Coronary artery (tissue), 2 donors: ENCODE measurements at regions not wholly inside any gene's neighbourhood (a gene's known extent, or its start where the extent isn't known, plus 50 kb on each side); places are given as distances from the start of the nearest gene placed in this dataset.

Experiments used
- DNase-seq: peaks from one replicate; pipeline ENCODE4 v3.0.0-alpha.2; 2017; ENCODE audit warnings: low spot score
- H3K27ac ChIP-seq, 2 donors: fragments of 200-600 bp; sonication (generic); one replicate each; pipeline ENCODE4 v1.5.1; 2016 to 2019
- H3K4me3 ChIP-seq: fragments of 200-600 bp; sonication (generic); 2 replicates; pipeline ENCODE4 v1.5.1; 2016; ENCODE audit warnings: mild to moderate bottlenecking, moderate library complexity
- TF ChIP-seq, protein P1 (sequence below): fragments of 200-600 bp; sonication (generic); IDR thresholded peaks from one replicate; pipeline ENCODE4 v1.5.1; 2019; ENCODE audit warnings: antibody characterized with exemption

DNA sequence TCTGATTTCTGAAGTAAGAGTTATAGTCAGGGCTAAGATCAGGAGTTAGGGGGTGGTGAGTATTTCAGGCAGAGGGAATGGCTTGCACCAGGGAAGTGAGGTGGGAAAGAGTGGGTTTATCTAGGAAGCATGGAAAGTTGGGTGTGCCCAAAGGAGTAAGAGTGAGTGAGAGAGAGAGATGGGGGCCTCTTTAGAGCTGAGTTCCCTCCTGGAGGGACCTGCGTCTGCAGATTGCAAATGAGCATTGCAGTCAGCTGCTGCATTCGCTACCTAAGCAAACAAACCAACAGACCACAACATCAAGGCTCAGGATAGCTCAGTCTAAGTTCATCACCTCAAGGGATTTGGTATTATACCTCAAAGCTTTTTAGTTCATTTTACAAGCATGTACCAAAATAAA is 405.8 kb downstream of the FGF9 start:
- no peak for DNase-seq
- no peak overlapping the region for H3K4me3 ChIP-seq
- H3K27ac ChIP-seq, result no peak overlapping the region
- TF ChIP-seq, protein P1, sequence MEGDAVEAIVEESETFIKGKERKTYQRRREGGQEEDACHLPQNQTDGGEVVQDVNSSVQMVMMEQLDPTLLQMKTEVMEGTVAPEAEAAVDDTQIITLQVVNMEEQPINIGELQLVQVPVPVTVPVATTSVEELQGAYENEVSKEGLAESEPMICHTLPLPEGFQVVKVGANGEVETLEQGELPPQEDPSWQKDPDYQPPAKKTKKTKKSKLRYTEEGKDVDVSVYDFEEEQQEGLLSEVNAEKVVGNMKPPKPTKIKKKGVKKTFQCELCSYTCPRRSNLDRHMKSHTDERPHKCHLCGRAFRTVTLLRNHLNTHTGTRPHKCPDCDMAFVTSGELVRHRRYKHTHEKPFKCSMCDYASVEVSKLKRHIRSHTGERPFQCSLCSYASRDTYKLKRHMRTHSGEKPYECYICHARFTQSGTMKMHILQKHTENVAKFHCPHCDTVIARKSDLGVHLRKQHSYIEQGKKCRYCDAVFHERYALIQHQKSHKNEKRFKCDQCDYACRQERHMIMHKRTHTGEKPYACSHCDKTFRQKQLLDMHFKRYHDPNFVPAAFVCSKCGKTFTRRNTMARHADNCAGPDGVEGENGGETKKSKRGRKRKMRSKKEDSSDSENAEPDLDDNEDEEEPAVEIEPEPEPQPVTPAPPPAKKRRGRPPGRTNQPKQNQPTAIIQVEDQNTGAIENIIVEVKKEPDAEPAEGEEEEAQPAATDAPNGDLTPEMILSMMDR, result no peak

DNA sequence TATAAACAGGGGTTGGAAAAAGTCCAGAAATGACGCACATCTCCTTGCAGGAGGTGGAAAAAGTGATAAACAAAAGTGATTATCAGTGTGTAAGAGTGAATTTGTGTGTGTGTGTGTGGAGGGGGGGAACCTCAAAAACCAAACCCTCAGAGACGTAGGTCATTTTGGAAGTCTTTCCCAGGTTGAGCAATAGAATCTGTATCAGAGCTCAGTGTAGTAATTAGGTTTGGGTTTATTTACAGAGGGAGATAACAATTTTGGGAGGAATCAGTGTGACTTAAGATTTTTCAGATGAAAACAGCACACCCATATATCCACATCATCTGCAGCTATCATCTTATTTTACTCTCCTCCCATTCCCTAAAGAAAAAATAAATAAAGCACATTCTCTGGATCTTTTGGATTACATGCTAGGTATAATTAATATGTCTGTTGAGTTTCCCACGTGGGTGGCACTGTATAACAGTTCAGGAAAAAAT is 406.4 kb downstream of the FGF9 start:
- TF ChIP-seq, protein P1, result no peak
- Histone ChIP-seq H3K27ac (no peak overlapping the region), H3K4me3 (no peak overlapping the region)
- no peak for DNase-seq

DNA sequence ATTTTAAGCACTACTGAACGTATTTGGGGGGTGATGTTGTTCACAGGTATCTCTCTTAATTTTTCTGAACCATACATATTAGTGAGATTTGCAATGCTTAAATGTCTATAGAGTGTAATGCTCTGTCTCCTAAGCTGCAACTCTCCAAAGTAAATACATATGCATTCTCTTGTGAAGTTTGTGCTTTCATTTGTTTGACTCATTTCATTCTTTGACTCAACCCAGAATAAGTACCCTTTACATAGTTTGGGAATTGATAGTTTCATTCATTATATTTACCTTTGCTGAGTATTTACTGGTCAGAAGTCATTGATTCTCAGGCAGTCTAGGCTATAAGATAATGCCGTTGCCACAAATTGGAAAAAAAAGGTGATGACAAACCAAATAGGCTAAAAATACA is 406.9 kb downstream of the FGF9 start:
- no peak for DNase-seq
- TF ChIP-seq, protein P1, result no peak
- Histone ChIP-seq H3K27ac (no peak overlapping the region), H3K4me3 (no peak overlapping the region)

DNA sequence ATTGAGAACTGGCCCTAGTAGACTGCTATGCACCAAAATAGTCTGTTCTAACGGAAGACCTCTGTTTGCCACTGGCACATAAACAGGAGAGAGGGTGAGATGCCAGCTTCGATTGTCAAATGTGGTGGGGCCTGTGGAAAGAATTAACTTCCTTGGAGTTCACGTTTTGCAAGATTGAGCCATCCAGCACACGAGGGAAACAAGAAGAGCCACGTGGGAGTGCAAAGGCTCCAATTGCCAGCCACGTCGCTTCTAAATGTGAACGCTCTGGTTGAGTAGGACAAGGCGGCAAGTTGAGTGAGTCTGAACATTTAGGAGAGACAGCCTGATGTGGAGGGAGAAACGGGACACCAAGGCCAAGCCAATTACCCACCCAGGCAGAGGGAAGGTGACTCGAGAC is 409.1 kb downstream of the FGF9 start:
- Histone ChIP-seq H3K4me3 (no peak overlapping the region), H3K27ac (no peak overlapping the region)
- TF ChIP-seq, protein P1, result no peak
- no peak for DNase-seq

DNA sequence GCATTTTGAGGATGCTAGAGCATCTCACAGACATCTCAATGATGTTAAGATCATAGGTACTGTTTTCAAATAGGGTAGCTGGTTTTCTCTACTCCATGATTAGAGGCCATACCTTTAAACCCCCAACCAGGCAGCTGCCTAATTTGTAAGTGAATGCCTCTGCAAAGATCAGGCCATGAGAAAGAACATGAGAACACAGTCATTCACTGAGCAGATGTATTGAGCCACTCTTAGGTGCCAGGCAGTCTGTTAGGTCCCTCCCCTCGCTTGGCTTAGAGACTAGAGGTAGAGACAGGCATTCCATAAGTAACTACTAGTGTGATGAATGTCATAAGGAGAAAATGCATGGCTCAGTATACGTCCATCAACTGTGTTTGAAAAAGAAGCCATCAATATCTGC is 410.0 kb downstream of the FGF9 start:
- DNase-seq, result no peak
- TF ChIP-seq, protein P1, result no peak
- Histone ChIP-seq H3K4me3 (no peak overlapping the region), H3K27ac (no peak overlapping the region)

DNA sequence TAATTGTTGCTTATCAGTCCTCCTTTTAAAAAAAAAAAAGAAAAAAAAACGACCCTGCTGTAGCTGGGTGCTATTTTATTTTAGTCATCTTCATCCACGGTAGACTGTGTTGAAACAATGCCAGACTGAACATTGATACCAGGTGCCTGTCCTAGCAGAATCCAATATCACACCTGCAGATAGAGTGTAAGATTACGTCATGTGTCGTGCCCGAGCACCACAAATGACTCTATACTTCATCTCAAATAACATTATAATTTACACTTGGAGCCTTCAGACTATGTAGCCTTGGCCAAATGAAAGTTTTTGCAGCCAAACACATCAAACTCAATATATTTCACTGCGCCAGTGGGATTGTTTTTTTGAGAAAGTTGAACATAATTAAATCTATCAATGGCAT is 410.6 kb downstream of the FGF9 start:
- DNase-seq, result no peak
- TF ChIP-seq, protein P1, result no peak
- H3K27ac ChIP-seq, result no peak overlapping the region
- no peak overlapping the region for H3K4me3 ChIP-seq

DNA sequence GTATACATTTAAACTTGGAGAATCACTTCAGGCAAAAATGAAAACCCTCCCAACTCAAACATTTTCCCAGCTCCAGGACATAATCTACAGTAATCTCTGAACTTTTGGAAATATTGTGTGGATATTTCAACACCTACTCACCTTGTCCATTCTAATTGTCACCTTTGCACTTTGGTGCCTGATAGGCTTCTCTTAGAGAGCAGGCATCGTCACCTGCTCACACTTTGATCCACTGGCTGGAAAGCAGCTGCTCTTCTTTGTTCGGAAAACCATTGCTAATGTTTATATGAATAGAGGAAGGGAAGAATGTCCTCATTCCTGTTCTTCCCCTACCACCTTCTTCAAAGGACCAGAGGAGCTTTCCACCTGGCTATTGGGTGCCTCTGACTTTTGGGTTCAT is 411.2 kb downstream of the FGF9 start:
- Histone ChIP-seq H3K27ac (no peak overlapping the region), H3K4me3 (no peak overlapping the region)
- TF ChIP-seq, protein P1, result no peak
- DNase-seq, result no peak
